NCI-H187 treated with DMSO at 0.1 percent for 48 hours (cell line): ENCODE measurements at regions not wholly inside any gene's neighbourhood (a gene's known extent, or its start where the extent isn't known, plus 50 kb on each side); places are given as distances from the start of the nearest gene placed in this dataset.
"Not testable (repeated sequence)": the region's sequence is repeated elsewhere in the genome, so short reads cannot be mapped to it uniquely, and the experiment has no call there.

Experiments used
- DNase-seq: peaks from one replicate; lab custom pipeline; 2025; lab: John Stamatoyannopoulos, UW

GRCh38 chr1:213417225-213417820 is 366.3 kb downstream of the RPS6KC1 start:
- no peak for DNase-seq

GRCh38 chr1:213417846-213418245 is 366.8 kb downstream of the RPS6KC1 start:
- no peak for DNase-seq

DNA sequence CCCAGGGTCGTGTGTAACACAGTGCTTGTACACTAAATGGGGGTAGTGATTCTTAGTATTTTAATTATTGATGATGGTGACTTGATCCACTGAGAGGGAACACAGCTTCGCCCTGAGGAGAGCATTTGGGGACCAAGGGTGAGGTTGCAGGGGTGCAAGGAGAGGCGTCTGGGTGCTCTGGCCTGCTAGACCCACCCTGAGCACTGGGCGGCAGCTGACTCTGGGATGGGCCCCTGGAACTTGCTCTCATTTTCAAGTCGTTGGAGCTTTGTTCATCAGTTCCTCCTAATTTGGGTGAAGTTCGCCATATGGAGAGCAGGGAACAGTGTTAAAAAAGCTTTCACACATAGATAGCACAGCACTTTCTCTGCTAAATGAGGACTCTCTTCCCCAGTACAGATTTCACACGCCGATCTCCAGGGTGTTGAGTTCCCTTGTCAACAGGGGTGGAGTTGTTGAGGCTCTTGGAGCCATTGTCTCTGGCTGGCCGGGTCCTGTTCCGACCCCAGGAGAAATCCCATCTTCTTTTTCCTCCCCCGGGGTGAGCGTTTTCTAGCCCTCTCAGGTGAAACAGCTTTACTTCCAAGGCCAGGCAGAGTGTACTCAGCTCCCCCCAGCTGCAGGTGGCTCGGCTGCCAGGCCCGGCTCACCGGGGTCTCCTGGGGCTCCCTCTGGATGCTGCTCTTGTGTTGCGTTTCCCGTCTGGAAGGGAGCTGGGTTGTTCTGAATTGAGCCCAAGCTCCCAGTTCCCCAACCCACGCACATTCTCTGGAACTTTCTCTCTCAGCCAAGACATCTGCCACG is 367.4 kb downstream of the RPS6KC1 start:
- DNase-seq = no peak

- no peak for DNase-seq
Measured at GRCh38 chr1:213419401-213420030, 368.5 kb downstream of the RPS6KC1 start.

- not testable (repeated sequence) for DNase-seq
Measured at GRCh38 chr1:213421178-213421577, 370.1 kb downstream of the RPS6KC1 start.

GRCh38 chr1:213423041-213423440 is 372.0 kb downstream of the RPS6KC1 start:
- no peak for DNase-seq

DNA sequence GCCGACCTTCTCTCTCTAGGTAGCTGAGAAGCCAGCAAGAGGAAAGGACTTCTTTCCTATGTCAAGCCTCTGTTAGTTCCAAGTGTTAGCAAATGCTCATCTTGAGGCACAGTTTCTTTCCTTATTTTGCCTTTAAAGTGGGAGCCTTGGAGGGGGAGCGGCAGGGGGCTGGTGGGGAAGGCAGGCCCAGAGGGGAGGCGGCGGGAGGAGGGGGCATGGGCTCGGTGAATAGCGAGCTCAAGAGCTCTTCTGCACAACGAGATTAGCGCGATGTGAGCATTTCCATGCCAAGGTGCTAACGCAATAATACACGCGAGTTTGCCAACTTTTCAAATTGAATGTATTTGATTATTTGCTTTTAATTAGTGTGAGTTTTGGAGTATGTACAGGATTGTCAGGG is 372.6 kb downstream of the RPS6KC1 start:
- DNase-seq = no peak

GRCh38 chr1:213425376-213426030 is 374.5 kb downstream of the RPS6KC1 start:
- no peak for DNase-seq

DNA sequence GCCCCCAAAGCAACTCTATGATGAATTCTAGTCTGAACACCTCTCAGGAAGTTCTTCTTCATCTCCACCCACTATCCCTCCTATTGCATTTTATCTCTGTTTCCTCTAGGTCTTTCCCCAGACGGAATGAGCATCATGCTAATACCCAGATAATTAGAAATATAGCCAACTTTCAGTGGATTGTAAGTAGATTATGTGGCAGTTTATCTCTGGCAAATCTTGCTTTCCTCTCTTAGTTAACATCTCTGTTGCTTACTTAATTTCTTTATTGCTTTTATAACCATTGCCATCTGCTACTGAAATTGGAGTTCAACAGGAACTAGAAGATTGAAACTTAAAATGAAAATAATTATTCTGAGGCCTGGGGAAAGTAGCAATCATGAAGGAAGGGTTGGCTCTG is 378.6 kb downstream of the RPS6KC1 start:
- no peak for DNase-seq

- DNase-seq = no peak
Measured at GRCh38 chr1:213435715-213436114, 384.7 kb downstream of the RPS6KC1 start.

DNA sequence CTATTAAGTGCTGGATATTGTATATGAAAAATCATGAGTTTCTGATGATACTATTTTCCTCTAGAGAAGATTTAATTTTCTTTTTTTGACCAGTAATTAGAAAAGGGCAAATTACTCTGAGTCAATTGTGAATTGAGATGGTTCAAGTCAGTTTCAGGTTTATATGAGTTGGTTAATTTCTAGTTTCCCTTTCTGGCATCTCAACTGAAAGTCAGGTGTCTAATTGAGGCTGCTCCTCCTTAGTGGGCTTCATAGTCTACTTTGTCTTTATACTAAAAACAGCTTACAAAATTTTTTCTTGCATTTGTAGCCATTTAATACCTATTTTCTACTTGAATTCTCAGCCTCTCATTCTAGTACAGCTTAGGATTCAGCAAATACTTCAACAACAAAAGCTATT is 387.3 kb downstream of the RPS6KC1 start:
- DNase-seq = no peak

DNA sequence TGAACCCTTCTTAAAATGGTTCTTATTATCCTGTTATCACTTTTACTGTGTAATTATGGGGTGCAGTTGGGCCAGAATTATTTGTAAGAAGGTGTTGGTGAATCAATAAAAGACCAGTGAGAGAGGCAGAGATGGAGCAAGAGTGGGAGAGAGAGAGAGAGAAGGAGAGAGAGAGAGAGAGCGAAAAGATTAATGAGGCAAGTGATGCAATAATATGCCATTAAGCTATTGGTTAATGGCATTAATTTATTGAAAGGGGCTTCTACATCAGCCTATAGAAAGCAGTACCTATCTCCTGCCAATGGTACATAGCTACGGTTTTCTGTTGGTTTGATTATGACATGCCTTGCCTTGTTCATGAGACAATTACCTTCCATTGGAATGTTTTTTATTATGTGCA is 388.7 kb downstream of the RPS6KC1 start:
- DNase-seq = no peak

- DNase-seq = no peak
Measured at GRCh38 chr1:213440766-213441165, 389.7 kb downstream of the RPS6KC1 start.

GRCh38 chr1:213443415-213443814 is 392.4 kb downstream of the RPS6KC1 start:
- DNase-seq = no peak

DNA sequence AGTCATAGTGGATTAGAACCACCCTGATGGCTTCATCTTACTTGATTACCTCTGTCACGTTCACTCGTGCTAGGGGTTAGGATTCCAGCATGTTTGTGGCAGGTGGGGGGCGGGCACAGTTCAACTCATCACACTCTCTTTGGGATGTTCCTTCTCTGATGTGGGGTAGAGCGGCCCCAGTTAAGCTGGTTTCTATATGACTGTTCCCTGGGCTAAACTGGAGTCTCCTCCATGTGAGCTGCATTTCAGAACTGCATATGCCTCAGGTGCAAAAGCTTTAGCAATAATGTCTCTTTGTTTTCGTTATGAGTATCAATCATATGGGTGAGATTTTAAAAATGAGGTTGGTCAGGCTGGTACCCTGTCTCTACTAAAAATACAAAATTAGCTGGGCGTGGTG is 393.2 kb downstream of the RPS6KC1 start:
- DNase-seq = no peak

GRCh38 chr1:213446496-213446895 is 395.5 kb downstream of the RPS6KC1 start:
- DNase-seq = no peak

- DNase-seq = no peak
Measured at GRCh38 chr1:213448360-213448759, 397.3 kb downstream of the RPS6KC1 start.

DNA sequence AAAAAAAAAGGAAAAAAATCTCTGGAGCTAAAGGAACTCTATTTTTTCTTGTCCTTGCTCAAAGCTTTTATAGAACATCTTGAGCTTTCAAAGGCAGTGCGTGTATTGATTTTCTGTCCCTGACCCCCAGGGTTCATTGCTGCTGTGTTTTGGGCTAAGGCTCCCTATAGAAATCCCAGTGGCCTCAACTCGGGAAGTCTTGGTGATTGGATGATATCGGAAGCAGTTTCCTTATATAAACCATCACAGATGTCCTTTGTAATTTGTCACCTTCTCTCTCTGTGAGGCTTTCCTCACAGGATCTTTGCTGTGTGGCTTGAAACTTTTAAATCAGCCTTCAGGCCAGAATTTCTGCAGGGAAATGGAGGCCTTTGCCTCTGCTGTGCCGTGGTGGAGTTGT is 397.7 kb downstream of the RPS6KC1 start:
- DNase-seq = no peak

DNA sequence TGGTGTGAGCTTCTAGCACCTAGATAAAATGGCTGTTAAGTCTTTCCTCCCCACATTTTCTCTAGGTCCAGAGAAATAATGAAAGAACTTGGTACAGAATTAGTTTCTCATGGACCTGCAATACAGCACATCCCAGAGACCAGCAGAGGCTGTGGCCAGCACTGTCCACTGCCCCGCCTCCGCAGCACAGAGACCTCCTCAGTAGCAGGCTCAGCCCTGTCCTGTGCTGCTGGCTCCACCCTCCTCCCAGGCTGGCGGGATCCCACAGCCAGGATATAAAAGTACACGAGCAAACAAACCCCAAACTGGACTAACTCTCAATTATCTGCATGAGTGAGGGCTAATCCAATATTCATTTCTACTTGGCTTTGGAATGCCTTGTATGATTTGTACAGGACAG is 401.5 kb downstream of the RPS6KC1 start:
- DNase-seq = no peak

DNA sequence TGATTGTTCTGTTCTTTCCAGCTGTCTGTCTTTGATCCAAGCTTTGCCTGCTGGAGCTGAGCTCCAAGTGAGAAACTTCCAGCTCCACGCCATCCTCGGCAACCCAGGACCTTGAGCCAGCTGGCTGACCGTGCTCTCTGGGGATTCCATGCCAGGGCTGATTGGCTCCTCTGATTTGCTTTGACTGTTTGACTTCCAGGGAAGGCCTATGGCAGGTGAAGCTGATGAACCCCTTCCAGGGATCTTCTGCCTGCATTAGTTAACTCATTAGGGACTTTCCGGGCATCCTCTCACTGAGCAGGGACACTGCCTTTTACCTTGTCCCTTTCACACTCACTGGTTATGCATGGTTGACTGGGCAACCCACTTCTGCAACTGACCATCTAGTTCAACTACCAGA is 406.1 kb downstream of the RPS6KC1 start:
- no peak for DNase-seq

- DNase-seq = no peak
Measured at GRCh38 chr1:213457733-213458132, 406.7 kb downstream of the RPS6KC1 start.

GRCh38 chr1:213462374-213462773 is 411.3 kb downstream of the RPS6KC1 start:
- not testable (repeated sequence) for DNase-seq
